ENCODE measurements at regions not wholly inside any gene's neighbourhood (a gene's known extent, or its start where the extent isn't known, plus 50 kb on each side); places are given as distances from the start of the nearest gene placed in this dataset.

DNA sequence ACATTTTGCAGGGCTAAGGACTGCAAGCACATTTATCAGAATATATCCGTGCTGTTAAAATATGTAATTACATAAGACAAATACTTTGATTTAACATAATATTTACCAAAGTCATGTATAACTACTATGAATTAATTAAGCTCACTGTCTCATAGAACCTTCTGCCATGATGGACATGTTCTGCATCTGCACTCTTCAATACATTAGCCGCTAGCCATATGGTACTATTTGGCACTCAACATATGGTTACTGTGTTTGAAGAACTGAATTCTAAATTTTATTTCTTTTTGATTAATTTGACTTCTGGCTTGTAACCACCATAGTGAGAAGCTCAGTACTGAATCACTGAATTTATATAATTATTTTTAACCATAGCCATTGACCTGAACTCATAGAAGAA, 427.0 kb upstream of the TRAM1L1 start:
- Histone ChIP-seq H3K27me3 (no peaks in the 10 kb centered on the region), H3K36me3 (no peaks in the 10 kb centered on the region), H3K27ac (no peak overlapping the region), H3K4me1 (no peaks in the 10 kb centered on the region), H3K4me3 (replicated peaks in 1 of 3) (no peak overlapping the region), H3K9me3 (no peaks in the 10 kb centered on the region)
- 91 to 93% methylated on average over 2 of the region's 2 CpGs for WGBS, 2 donors
- no peak for DNase-seq
- TF ChIP-seq POLR2A (IDR thresholded peaks at IDR 0.05) (no peak), CTCF (IDR thresholded peaks at IDR 0.05) (no peak)
- intact Hi-C loops (cut with DNase I): no loop called here

DNA sequence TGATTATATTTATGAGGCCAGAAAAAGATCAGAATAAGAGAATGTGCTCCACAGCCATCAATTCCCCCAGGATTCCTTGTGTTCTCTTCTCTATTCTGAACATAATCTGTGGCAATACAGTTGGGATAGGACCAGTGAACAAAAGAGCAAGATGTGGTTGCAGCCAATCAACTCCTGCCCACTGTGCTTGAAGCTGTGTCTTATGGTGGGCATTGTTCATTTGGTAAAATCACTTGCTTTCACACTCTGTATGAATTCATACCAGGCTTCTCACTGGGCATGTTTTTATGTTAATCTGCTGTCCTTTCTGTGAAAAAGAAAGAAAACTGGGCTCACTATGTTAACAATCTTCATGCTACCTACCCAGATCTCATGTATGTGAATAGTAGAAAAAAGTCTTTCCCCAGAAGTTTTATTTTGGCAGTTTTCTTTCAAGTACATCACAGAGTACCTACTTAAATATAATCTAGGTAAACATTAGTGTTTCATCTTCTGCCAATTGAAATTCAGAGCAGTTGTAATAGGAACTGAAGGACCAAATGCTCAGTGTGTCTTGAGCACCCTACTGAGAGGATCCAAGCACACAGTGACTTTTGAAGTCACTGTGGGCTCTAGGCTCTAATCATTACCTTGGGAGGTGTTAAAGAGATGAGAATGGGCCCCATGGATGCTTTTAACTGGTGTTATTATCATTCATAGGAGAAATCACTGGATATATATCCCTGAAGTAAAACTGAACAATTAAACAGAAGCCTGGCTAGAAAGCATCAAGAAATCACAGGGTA, 429.2 kb upstream of the TRAM1L1 start:
- no peak for TF ChIP-seq CTCF (IDR thresholded peaks at IDR 0.05)
- TF ChIP-seq POLR2A (IDR thresholded peaks at IDR 0.05): no peak
- no peaks in the 10 kb centered on the region for H3K27me3 ChIP-seq

GRCh38 chr4:117515921-117516320, 430.5 kb upstream of the TRAM1L1 start:
- 62 to 71% methylated on average over 2 of the region's 2 CpGs for WGBS, 2 donors

More for the DNA sequence above, 429.2 kb upstream of the TRAM1L1 start:
- Histone ChIP-seq H3K4me1 (no peaks in the 10 kb centered on the region), H3K4me3 (replicated peaks in 1 of 3) (no peak overlapping the region), H3K36me3 (no peaks in the 10 kb centered on the region), H3K27ac (no peak overlapping the region), H3K9me3 (no peaks in the 10 kb centered on the region)
- intact Hi-C loops (cut with DNase I): no loop called here
- DNase-seq: no peak

GRCh38 chr4:117527601-117528000, 442.2 kb upstream of the TRAM1L1 start:
- no peaks in the 10 kb centered on the region for H3K36me3 ChIP-seq

More at GRCh38 chr4:117515921-117516320, 430.5 kb upstream of the TRAM1L1 start:
- Histone ChIP-seq H3K9me3 (no peaks in the 10 kb centered on the region), H3K4me3 (replicated peaks in 1 of 3) (no peak overlapping the region), H3K27ac (no peak overlapping the region), H3K27me3 (no peaks in the 10 kb centered on the region), H3K4me1 (no peaks in the 10 kb centered on the region), H3K36me3 (no peaks in the 10 kb centered on the region)
- no peak for DNase-seq
- TF ChIP-seq CTCF (IDR thresholded peaks at IDR 0.05) (no peak), POLR2A (IDR thresholded peaks at IDR 0.05) (no peak)
- intact Hi-C loops (cut with DNase I): no loop called here

More at GRCh38 chr4:117527601-117528000, 442.2 kb upstream of the TRAM1L1 start:
- WGBS, 2 donors: 47 to 65% methylated on average over 1 of the region's 1 CpG
- Histone ChIP-seq H3K9me3 (no peaks in the 10 kb centered on the region), H3K27me3 (no peaks in the 10 kb centered on the region), H3K4me3 (replicated peaks in 1 of 3) (no peak overlapping the region), H3K27ac (no peak overlapping the region), H3K4me1 (no peaks in the 10 kb centered on the region)
- DNase-seq: no peak
- no peak for TF ChIP-seq CTCF (IDR thresholded peaks at IDR 0.05)
- no peak for TF ChIP-seq POLR2A (IDR thresholded peaks at IDR 0.05)
- intact Hi-C loops (cut with DNase I): no loop called here
